ENCODE measurements at regions not wholly inside any gene's neighbourhood (a gene's known extent, or its start where the extent isn't known, plus 50 kb on each side); places are given as distances from the start of the nearest gene placed in this dataset.

DNA sequence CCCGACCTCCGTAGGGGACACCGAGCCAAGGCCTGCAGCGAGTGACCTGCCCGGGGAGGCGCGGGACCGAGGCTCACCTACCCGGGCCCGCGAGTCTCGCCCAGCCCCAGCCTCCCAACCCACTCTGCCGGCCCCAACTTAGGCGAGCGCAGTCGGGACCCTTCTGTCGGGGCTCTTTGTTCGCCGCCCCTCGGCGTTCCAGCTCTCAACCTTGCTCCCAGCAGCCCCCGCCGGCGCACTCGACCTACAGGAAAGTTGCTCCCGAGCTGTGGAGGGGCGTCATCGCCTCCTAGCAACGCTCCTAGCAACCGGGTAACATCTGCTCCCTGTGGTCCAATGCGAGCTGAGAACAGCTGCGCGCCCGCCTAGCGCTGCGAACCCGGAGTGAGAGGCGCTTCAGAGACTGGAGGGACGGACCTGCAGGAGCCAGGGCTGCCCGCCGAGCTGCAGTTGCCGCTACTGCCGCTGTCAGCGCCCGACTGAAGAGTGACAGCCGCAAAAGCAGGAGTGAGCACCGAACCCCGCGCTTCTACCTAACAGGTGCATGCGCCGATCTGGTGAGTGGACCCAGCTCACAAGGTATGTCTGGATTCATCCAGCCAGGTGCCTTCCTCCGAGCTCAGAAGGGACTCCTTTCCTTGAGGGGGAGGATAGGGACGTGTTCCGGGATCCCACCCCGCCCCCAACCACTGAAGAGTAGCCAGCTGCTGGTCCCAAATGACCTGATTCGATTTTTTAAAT is 355.0 kb downstream of the SNAPC1 start:
- Histone ChIP-seq H3K36me3 (ENCODE audit: control insufficient read depth, insufficient read depth, low read length) (no peaks in the 10 kb centered on the region), H3K27me3 (replicated peaks; ENCODE audit: control insufficient read depth, insufficient read depth, low read length) (no peaks in the 10 kb centered on the region), H3K4me3 (ENCODE audit: low read depth, low read length) (no peak overlapping the region), H3K9me3 (no peaks in the 10 kb centered on the region), H3K4me1 (peaks cover 5% of the 10 kb centered on the region; the same call in 1 of the 2 replicates)
- Mint-ChIP-seq H3K4me3 (ENCODE audit: unreplicated experiment) (no peak overlapping the region), H3K9me3 (ENCODE audit: unreplicated experiment) (no peaks in the 10 kb centered on the region), H3K27me3 (ENCODE audit: insufficient read depth, unreplicated experiment) (no peaks in the 10 kb centered on the region), H3K27ac (ENCODE audit: unreplicated experiment) (no peak overlapping the region), H3K36me3 (ENCODE audit: insufficient read depth, unreplicated experiment) (peaks cover 6% of the 10 kb centered on the region), H3K4me1 (ENCODE audit: low read depth, unreplicated experiment) (no peaks in the 10 kb centered on the region)
- ChIA-PET POLR2A (no interaction called here), CTCF (no interaction called here)
- TF ChIP-seq, protein P1, sequence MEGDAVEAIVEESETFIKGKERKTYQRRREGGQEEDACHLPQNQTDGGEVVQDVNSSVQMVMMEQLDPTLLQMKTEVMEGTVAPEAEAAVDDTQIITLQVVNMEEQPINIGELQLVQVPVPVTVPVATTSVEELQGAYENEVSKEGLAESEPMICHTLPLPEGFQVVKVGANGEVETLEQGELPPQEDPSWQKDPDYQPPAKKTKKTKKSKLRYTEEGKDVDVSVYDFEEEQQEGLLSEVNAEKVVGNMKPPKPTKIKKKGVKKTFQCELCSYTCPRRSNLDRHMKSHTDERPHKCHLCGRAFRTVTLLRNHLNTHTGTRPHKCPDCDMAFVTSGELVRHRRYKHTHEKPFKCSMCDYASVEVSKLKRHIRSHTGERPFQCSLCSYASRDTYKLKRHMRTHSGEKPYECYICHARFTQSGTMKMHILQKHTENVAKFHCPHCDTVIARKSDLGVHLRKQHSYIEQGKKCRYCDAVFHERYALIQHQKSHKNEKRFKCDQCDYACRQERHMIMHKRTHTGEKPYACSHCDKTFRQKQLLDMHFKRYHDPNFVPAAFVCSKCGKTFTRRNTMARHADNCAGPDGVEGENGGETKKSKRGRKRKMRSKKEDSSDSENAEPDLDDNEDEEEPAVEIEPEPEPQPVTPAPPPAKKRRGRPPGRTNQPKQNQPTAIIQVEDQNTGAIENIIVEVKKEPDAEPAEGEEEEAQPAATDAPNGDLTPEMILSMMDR (IDR thresholded peaks at IDR 0.05; ENCODE audit: insufficient read depth in 1 of 2, low read depth in 1 of 2, low read length in 1 of 2, severe bottlenecking in 1 of 2, unreplicated experiment in 1 of 2) = no peak
- DNase-seq = peak in 1 of 2 experiments; percentile 1
- no TSS peak for BruUV-seq (replicated peaks)
- intact Hi-C loops (cut with micrococcal nuclease; ENCODE audit: unreplicated experiment) = no loop called here

DNA sequence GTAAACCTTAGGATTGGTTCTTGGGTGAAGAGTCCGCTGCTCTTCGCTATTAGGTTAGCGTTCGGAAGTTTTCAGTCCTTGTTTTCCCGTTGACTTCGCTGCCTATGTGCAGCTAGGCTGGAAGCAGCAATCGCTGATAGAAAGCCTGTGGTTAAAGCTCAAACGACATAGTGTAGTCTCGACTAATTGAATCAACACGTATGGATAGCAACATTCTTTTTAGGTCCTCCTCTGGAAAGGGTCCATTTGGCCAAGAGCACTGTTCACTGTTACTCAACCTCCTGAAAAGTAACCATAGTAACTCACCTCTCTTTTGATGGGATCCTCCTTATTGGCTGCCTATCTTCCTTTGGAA is 355.5 kb downstream of the SNAPC1 start:
- POLR2A ChIA-PET = no interaction called here
- intact Hi-C loops (cut with micrococcal nuclease; ENCODE audit: unreplicated experiment) = no loop called here

DNA sequence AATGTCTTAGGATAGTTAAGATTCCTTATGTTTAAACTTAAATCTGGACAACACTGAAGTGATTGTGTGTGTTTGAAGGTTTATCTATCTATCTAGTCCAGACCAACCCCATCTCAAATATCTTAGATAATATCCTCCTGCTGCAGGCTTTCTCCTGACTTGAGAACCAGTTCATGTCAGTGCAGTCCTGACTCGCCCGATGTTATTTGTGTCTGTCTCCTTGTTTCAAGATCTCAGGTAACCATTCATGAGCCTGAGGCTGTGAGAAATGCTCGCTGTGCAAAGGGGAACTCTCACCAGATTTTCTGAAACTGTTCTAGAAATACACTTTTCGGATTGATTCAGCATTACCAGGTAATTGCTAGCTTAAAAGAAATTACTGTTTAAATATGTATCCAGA is 356.2 kb downstream of the SNAPC1 start:
- Histone ChIP-seq H3K36me3 (ENCODE audit: control insufficient read depth, insufficient read depth, low read length) (no peaks in the 10 kb centered on the region), H3K27me3 (replicated peaks; ENCODE audit: control insufficient read depth, insufficient read depth, low read length) (no peaks in the 10 kb centered on the region)

More for the DNA sequence above, 355.5 kb downstream of the SNAPC1 start:
- no peaks in the 10 kb centered on the region for H3K9me3 Mint-ChIP-seq (ENCODE audit: unreplicated experiment)
- H3K4me1 Mint-ChIP-seq (ENCODE audit: low read depth, unreplicated experiment) = no peaks in the 10 kb centered on the region
- no peak overlapping the region for H3K4me3 Mint-ChIP-seq (ENCODE audit: unreplicated experiment)
- no peak overlapping the region for H3K4me3 ChIP-seq (ENCODE audit: low read depth, low read length)
- BruUV-seq (replicated peaks) = no TSS peak
- no peak for DNase-seq
- TF ChIP-seq, protein P1 (IDR thresholded peaks at IDR 0.05; ENCODE audit: insufficient read depth in 1 of 2, low read depth in 1 of 2, low read length in 1 of 2, severe bottlenecking in 1 of 2, unreplicated experiment in 1 of 2) = no peak
- no peaks in the 10 kb centered on the region for H3K9me3 ChIP-seq
- H3K27me3 Mint-ChIP-seq (ENCODE audit: insufficient read depth, unreplicated experiment) = no peaks in the 10 kb centered on the region
- H3K27me3 ChIP-seq (replicated peaks; ENCODE audit: control insufficient read depth, insufficient read depth, low read length) = no peaks in the 10 kb centered on the region
- no peaks in the 10 kb centered on the region for H3K36me3 ChIP-seq (ENCODE audit: control insufficient read depth, insufficient read depth, low read length)
- peaks cover 6% of the 10 kb centered on the region for H3K36me3 Mint-ChIP-seq (ENCODE audit: insufficient read depth, unreplicated experiment)
- CTCF ChIA-PET = no interaction called here
- no peak overlapping the region for H3K27ac Mint-ChIP-seq (ENCODE audit: unreplicated experiment)
- peaks cover 5% of the 10 kb centered on the region; the same call in 1 of the 2 replicates for H3K4me1 ChIP-seq

More for the DNA sequence above, 356.2 kb downstream of the SNAPC1 start:
- H3K4me3 Mint-ChIP-seq (ENCODE audit: unreplicated experiment) = no peak overlapping the region
- no peaks in the 10 kb centered on the region for H3K27me3 Mint-ChIP-seq (ENCODE audit: insufficient read depth, unreplicated experiment)
- TF ChIP-seq, protein P1 (IDR thresholded peaks at IDR 0.05; ENCODE audit: insufficient read depth in 1 of 2, low read depth in 1 of 2, low read length in 1 of 2, severe bottlenecking in 1 of 2, unreplicated experiment in 1 of 2) = no peak
- ChIA-PET CTCF (no interaction called here), POLR2A (no interaction called here)
- Histone ChIP-seq H3K9me3 (no peaks in the 10 kb centered on the region), H3K4me1 (peaks cover 5% of the 10 kb centered on the region; the same call in 1 of the 2 replicates), H3K4me3 (ENCODE audit: low read depth, low read length) (no peak overlapping the region)
- H3K36me3 Mint-ChIP-seq (ENCODE audit: insufficient read depth, unreplicated experiment) = peaks cover 6% of the 10 kb centered on the region
- no peak overlapping the region for H3K27ac Mint-ChIP-seq (ENCODE audit: unreplicated experiment)
- no peaks in the 10 kb centered on the region for H3K4me1 Mint-ChIP-seq (ENCODE audit: low read depth, unreplicated experiment)
- no peak for DNase-seq
- intact Hi-C loops (cut with micrococcal nuclease; ENCODE audit: unreplicated experiment) = no loop called here
- H3K9me3 Mint-ChIP-seq (ENCODE audit: unreplicated experiment) = no peaks in the 10 kb centered on the region
- BruUV-seq (replicated peaks) = no TSS peak
